OCI-LY1 (cell line): ENCODE measurements at regions not wholly inside any gene's neighbourhood (a gene's known extent, or its start where the extent isn't known, plus 50 kb on each side); places are given as distances from the start of the nearest gene placed in this dataset.

Experiments used
- EZH2 ChIP-seq: fragments of 200-600 bp; sonication (generic), shearing (Covaris generic); IDR thresholded peaks from 2 replicates; pipeline ENCODE4 v1.8.0; 2017; ENCODE audit warnings: borderline replicate concordance, mixed run types, mild to moderate bottlenecking, antibody characterized with exemption, low read length, moderate library complexity, mixed read lengths
- TF ChIP-seq, protein P1 (sequence below): fragments of 200-600 bp; sonication (generic), shearing (Covaris generic); IDR thresholded peaks from 2 replicates; pipeline ENCODE4 v1.5.1; 2017; ENCODE audit warnings: mild to moderate bottlenecking, antibody characterized with exemption, low read length, moderate library complexity, mixed read lengths

- TF ChIP-seq, protein P1, sequence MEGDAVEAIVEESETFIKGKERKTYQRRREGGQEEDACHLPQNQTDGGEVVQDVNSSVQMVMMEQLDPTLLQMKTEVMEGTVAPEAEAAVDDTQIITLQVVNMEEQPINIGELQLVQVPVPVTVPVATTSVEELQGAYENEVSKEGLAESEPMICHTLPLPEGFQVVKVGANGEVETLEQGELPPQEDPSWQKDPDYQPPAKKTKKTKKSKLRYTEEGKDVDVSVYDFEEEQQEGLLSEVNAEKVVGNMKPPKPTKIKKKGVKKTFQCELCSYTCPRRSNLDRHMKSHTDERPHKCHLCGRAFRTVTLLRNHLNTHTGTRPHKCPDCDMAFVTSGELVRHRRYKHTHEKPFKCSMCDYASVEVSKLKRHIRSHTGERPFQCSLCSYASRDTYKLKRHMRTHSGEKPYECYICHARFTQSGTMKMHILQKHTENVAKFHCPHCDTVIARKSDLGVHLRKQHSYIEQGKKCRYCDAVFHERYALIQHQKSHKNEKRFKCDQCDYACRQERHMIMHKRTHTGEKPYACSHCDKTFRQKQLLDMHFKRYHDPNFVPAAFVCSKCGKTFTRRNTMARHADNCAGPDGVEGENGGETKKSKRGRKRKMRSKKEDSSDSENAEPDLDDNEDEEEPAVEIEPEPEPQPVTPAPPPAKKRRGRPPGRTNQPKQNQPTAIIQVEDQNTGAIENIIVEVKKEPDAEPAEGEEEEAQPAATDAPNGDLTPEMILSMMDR, result no peak
- TF ChIP-seq EZH2, result no peak
Measured at GRCh38 chr3:40951636-40952035, 247.7 kb upstream of the CTNNB1 start.
